OCI-LY7 (cell line): ENCODE measurements at regions not wholly inside any gene's neighbourhood (a gene's known extent, or its start where the extent isn't known, plus 50 kb on each side); places are given as distances from the start of the nearest gene placed in this dataset.

Experiments used
- BruUV-seq: library from RNA; stranded (reverse); fragments of 400-500 nt; replicated peaks from 2 replicates; lab custom pipeline; 2021; lab: Mats Ljungman, UMichigan
- CTCF ChIA-PET: fragments of 300-600 bp; sonication (Branson Sonifier 250); formaldehyde crosslinking; loops from one replicate; lab custom pipeline; 2022; ENCODE audit warnings: antibody characterized with exemption; ENCODE audit not compliant: unreplicated experiment; lab: Charles Lee
- POLR2A ChIA-PET: fragments of 300-600 bp; sonication (Branson Sonifier 250); formaldehyde crosslinking; loops from one replicate; lab custom pipeline; 2022; ENCODE audit warnings: antibody characterized with exemption; lab: Charles Lee
- DNase-seq: peaks from one replicate; pipeline ENCODE4 v3.0.0-alpha.2; 2015; ENCODE audit warnings: low spot score
- H2AFZ ChIP-seq: fragments of 200-600 bp; sonication (generic), shearing (Covaris generic); 2 replicates; pipeline ENCODE4 v1.6.1; 2014; ENCODE audit warnings: mild to moderate bottlenecking, antibody characterized with exemption, low read length, moderate library complexity
- H3K27ac ChIP-seq: fragments of 200-600 bp; sonication (generic); 2 replicates; pipeline ENCODE4 v1.5.1; 2014; ENCODE audit warnings: mixed run types, low read depth, mild to moderate bottlenecking, moderate library complexity, low read length, inconsistent platforms; ENCODE audit not compliant: poor library complexity, severe bottlenecking
- H3K36me3 ChIP-seq: fragments of 200-600 bp; sonication (generic); 2 replicates; pipeline ENCODE4 v1.6.1; 2014; ENCODE audit warnings: mild to moderate bottlenecking, antibody characterized with exemption, low read length, moderate library complexity, mixed read lengths; ENCODE audit not compliant: insufficient read depth
- H3K4me1 ChIP-seq: fragments of 200-600 bp; sonication (generic); 2 replicates; pipeline ENCODE4 v1.5.1; 2014; ENCODE audit warnings: mild to moderate bottlenecking, low read length; ENCODE audit not compliant: insufficient read depth, poor library complexity, severe bottlenecking
- H3K4me2 ChIP-seq: fragments of 200-600 bp; sonication (generic); 2 replicates; pipeline ENCODE4 v1.6.1; 2014; ENCODE audit warnings: mild to moderate bottlenecking, low read length
- H3K4me3 ChIP-seq: fragments of 200-600 bp; sonication (generic); 2 replicates; pipeline ENCODE4 v1.5.1; 2014; ENCODE audit warnings: mild to moderate bottlenecking, low read depth, low read length; ENCODE audit not compliant: poor library complexity, severe bottlenecking
- H3K79me2 ChIP-seq: fragments of 200-600 bp; sonication (generic); 2 replicates; pipeline ENCODE4 v1.6.1; 2016; ENCODE audit warnings: low read depth, mild to moderate bottlenecking, low read length, moderate library complexity, mixed read lengths; ENCODE audit not compliant: insufficient read depth
- H3K9me2 ChIP-seq: fragments of 200-600 bp; sonication (generic); 2 replicates; pipeline ENCODE4 v1.6.1; 2016; ENCODE audit warnings: mild to moderate bottlenecking, low read length, mixed read lengths; ENCODE audit not compliant: insufficient read depth
- H3K9me3 ChIP-seq: fragments of 200-600 bp; sonication (generic); 2 replicates; pipeline ENCODE4 v1.6.1; 2014; ENCODE audit warnings: mild to moderate bottlenecking, mixed run types, low read length, mixed read lengths
- H4K20me1 ChIP-seq: fragments of 200-600 bp; sonication (generic); 2 replicates; pipeline ENCODE4 v1.6.1; 2014; ENCODE audit warnings: mild to moderate bottlenecking, antibody characterized with exemption, low read length, moderate library complexity, mixed read lengths; ENCODE audit not compliant: insufficient read depth
- EZH2phosphoT487 ChIP-seq: fragments of 200-600 bp; sonication (generic); IDR thresholded peaks from 2 replicates; pipeline ENCODE4 v1.6.1; 2018; ENCODE audit warnings: low read depth, borderline replicate concordance, mild to moderate bottlenecking, mixed run types, antibody characterized with exemption, low read length, moderate library complexity, mixed read lengths
- intact Hi-C: fragments of 100-400 bp; cut with micrococcal nuclease; formaldehyde crosslinking; loops from one replicate; pipeline ENCODE4 v1.10.0; 2022; ENCODE audit not compliant: unreplicated experiment
- TF ChIP-seq, protein P1 (sequence below): fragments of 200-600 bp; sonication (generic); conservative IDR thresholded peaks from 2 replicates; pipeline ENCODE4 v1.5.1; 2014; ENCODE audit warnings: mild to moderate bottlenecking, antibody characterized with exemption, low read length, moderate library complexity, mixed read lengths

DNA sequence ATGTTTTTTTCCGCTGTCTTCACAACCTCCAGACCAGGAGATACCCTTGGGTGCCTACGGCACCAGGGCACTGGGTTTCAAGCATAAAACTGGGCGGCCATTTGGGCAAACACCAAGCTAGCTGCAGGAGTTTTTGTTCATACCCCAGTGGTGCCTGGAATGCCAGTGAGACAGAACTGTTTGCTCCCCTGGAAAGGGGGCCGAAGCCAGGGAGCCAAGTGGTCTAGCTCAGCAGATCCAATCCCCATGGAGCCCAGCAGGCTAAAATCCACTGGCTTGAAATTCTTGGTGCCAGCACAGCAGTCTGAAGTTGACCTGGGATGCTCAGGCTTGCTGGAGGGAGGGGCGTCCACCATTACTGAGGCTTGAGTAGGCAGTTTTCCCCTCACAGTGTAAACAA, 265.3 kb upstream of the ZEB2 start:
- Histone ChIP-seq H3K4me3 (no peak overlapping the region), H4K20me1 (no peaks in the 10 kb centered on the region), H2AFZ (no peak overlapping the region), H3K9me3 (no peaks in the 10 kb centered on the region), H3K9me2 (no peaks in the 10 kb centered on the region), H3K79me2 (no peaks in the 10 kb centered on the region), H3K36me3 (no peaks in the 10 kb centered on the region), H3K4me2 (no peak overlapping the region), H3K4me1 (no peaks in the 10 kb centered on the region), H3K27ac (no peak overlapping the region)
- ChIA-PET CTCF (no interaction called here), POLR2A (interaction anchor here (0.7 kb wide), 2 partner anchors 24 to 259 kb away, joined by 3 read pairs; no protein-coding TSS in a partner anchor)
- TF ChIP-seq EZH2phosphoT487 = no peak
- TF ChIP-seq, protein P1, sequence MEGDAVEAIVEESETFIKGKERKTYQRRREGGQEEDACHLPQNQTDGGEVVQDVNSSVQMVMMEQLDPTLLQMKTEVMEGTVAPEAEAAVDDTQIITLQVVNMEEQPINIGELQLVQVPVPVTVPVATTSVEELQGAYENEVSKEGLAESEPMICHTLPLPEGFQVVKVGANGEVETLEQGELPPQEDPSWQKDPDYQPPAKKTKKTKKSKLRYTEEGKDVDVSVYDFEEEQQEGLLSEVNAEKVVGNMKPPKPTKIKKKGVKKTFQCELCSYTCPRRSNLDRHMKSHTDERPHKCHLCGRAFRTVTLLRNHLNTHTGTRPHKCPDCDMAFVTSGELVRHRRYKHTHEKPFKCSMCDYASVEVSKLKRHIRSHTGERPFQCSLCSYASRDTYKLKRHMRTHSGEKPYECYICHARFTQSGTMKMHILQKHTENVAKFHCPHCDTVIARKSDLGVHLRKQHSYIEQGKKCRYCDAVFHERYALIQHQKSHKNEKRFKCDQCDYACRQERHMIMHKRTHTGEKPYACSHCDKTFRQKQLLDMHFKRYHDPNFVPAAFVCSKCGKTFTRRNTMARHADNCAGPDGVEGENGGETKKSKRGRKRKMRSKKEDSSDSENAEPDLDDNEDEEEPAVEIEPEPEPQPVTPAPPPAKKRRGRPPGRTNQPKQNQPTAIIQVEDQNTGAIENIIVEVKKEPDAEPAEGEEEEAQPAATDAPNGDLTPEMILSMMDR = no peak
- intact Hi-C loops = no loop called here
- no TSS peak for BruUV-seq
- DNase-seq = no peak

DNA sequence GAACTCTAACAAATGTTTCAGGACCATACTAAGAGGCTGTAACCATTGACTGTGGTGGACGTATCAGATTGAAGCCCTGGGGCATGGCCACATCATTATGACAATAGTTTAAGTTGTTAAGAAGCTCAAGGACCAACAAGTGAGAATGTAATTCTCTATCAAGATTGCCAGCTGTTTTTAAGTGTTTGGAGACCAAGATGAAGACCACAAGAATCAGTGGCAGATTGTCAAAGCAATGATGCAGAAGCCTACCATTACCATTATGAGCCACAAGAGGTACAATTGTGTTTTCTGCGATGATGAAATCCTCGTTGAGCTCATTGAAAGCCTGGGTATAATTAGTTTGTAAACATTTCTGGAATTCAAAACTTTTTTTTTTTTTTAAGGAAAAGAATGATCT, 261.1 kb upstream of the ZEB2 start:
- no peak overlapping the region for H3K4me2 ChIP-seq
- no peak overlapping the region for H3K4me3 ChIP-seq
- DNase-seq = no peak
- H3K4me1 ChIP-seq = no peaks in the 10 kb centered on the region
- no peak overlapping the region for H3K27ac ChIP-seq
- H2AFZ ChIP-seq = no peak overlapping the region
- H3K36me3 ChIP-seq = no peaks in the 10 kb centered on the region
- no peaks in the 10 kb centered on the region for H3K9me2 ChIP-seq
- no peaks in the 10 kb centered on the region for H4K20me1 ChIP-seq
- H3K79me2 ChIP-seq = no peaks in the 10 kb centered on the region
- BruUV-seq = no TSS peak
- intact Hi-C loops = no loop called here
- POLR2A ChIA-PET = interaction anchor here (0.6 to 1.0 kb wide), 3 partner anchors 13 to 955 kb away, joined by 3 to 4 read pairs (median 3); no protein-coding TSS in a partner anchor
- no peaks in the 10 kb centered on the region for H3K9me3 ChIP-seq
- TF ChIP-seq, protein P1 = no peak
- TF ChIP-seq EZH2phosphoT487 = no peak
- CTCF ChIA-PET = no interaction called here

DNA sequence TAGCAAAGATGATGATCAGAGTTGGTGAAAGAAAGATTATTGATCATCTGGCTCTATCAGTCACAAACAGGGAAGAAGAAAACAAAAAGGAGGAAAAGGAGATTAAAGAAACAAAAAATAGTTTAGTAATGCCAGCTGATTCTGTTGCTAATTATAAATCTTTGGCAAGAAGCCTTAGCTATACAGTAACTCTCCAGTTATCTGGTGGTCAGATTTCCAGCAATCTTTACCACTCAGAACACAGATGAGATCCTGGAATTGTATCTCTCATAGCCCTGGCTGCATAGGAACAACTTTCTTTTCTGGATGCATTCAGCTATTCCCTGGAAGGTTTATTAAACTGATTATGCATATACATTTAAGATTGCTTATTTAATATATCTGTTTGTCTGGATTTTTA, 256.8 kb upstream of the ZEB2 start:
- Histone ChIP-seq H3K4me2 (no peak overlapping the region), H3K36me3 (no peaks in the 10 kb centered on the region), H2AFZ (no peak overlapping the region), H3K9me3 (no peaks in the 10 kb centered on the region), H3K27ac (no peak overlapping the region), H3K4me3 (no peak overlapping the region), H3K79me2 (no peaks in the 10 kb centered on the region), H4K20me1 (no peaks in the 10 kb centered on the region), H3K9me2 (no peaks in the 10 kb centered on the region), H3K4me1 (peaks cover 9% of the 10 kb centered on the region)
- no peak for TF ChIP-seq EZH2phosphoT487
- TF ChIP-seq, protein P1 = no peak
- POLR2A ChIA-PET = interaction anchor here (0.7 kb wide), 1 partner anchor 797 kb away, joined by 5 read pairs; no protein-coding TSS in a partner anchor
- BruUV-seq = no TSS peak
- intact Hi-C loops = no loop called here
- CTCF ChIA-PET = no interaction called here
- no peak for DNase-seq
